NCI-H774 (cell line): ENCODE measurements at regions not wholly inside any gene's neighbourhood (a gene's known extent, or its start where the extent isn't known, plus 50 kb on each side); places are given as distances from the start of the nearest gene placed in this dataset.
A peak's percentile ranks its signal among the peaks of the same experiment; 100 is the strongest.
"Not testable (repeated sequence)": the region's sequence is repeated elsewhere in the genome, so short reads cannot be mapped to it uniquely, and the experiment has no call there.

Experiments used
- DNase-seq: peaks from one replicate; lab custom pipeline; 2025; lab: John Stamatoyannopoulos, UW

DNA sequence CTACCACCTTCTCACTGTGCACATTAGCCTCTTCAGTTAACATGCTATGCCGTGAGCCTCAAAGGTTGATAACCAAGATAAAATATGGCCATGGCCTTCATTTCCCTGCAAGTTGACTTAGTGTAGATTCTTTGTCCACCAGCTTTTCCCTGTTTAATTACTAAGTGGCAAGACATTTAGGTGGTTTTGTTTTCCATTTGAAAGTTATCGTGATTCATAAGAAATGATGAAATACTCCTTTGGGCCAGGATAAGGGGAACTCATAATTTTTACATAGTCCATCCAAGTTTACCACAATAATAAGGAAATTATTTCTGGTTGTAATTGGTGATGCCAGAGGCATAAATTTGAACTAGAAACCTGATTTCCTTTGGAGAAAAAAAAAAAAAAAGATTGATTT is 609.6 kb downstream of the TAF11L14 start:
- no peak for DNase-seq

DNA sequence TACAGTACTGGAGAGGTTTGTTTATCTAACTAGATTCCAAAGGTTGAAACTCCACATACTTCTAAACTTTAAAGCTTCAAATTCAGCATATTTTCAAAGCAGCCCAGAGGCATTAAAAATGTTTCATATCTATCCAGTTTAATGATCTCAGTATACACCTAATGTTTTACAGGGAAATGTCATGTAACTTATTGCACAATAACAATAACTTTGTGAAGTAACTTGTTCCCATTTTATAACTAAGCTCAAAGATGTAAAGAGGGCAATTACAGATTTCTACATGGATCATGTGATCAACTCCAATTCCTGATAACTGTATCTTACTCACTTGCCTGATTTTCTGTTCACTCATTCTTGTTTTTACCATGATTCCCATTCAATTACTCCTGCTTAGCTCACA is 610.0 kb downstream of the TAF11L14 start:
- no peak for DNase-seq

DNA sequence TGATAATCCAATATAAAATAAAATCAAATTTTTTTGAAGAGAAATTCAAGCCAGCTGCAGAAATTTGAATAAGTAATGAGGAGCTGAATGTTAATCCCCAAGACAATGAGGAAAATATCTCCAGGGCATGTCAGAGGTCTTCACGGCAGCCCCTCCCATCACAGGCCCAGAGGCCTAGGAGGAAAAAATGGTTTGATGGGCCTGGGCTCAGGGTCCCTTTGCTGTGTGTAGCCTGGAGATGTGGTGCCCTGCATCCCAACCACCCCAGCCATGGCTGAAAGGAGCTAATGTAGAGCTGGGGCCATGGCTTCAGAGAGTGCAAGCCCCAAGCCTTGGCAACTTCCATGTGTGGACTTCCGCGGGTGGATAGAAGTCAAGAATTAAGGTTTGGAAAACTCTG is 618.3 kb downstream of the TAF11L14 start:
- no peak for DNase-seq

DNA sequence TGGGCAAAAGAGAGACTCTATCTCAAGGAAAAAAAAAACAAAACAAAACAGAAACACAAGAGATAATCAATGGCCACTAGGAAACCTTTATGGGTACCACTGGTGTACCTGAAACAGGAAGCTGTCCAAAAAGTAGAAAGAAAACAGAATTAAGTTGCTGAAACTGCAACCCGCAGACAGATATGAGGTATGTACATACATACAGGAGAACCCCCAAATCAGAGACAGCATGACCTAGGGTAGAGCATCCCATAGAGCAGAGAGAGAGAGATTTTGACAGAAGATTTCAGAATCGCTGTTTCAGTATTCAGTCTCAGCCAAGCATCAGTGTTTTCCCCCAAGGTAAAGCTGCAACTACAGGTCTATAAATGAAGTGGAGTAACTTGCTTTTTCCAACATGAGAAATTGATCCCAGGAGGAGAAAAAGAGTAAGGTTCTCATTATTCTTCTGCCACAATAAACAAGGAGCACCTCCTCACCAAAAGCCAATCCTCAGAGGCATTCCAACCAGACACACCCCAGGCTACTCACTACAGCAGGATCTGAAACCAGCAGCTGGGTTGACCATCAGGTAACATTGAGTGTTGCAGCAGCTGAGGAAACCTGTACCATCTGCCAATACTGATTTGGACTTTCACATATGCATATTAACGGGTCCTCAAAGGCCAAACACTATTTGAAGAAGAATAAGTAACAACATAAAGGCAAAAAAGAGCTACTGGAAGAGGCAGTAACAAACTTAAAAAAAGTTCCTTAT is 630.0 kb downstream of the TAF11L14 start:
- no peak for DNase-seq

DNA sequence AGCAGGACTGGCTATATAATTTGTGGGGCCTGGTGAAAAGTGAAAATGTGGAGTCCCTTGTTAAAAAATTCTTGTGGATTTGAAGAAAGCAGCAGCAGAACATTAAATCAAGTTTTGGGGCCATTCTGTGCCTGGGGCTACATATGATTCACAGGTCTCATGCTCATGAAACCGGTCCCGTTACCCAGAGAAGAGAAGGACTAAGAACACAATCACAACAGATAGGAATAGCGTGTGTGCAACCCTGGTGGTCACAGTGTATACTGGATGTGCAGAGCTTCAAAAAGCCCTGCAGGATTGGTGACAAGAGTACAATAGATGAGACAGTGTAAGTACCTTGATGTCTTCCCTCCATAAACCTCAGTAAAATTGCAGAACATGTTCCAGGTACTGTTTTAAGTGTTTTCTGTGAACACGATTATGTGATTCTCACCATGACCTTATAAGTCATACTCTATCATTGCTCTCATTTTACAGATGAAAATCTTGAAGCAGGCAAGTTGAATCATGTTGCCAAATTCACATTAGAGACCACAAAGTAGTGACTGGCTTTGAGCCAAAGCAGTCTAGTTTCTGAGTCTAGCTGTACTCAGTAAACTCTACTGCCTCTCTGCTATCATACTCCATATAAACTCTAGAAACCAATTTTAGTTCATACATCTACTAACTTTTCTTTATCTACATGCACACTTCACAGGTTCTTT is 636.5 kb downstream of the TAF11L14 start:
- DNase-seq, result no peak

DNA sequence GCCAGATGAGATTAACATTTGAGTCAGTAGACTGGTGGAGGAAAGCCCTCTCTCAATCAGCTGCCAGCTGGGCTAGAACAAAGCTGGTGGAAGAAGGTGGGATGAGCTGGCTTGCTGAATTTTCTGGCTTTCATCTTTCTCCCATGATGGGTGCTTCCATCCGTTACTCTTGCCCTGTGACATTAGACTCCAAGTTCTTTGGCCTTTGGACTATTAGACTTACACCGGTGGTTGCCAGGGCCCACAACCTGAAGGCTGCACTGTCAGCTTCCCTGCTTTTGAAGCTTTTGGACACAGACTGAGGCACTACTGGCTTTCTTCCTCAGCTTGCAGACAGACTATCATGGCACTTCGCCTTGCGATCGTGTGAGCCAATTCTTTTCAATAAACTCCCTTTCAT is 642.7 kb downstream of the TAF11L14 start:
- DNase-seq, result no peak

DNA sequence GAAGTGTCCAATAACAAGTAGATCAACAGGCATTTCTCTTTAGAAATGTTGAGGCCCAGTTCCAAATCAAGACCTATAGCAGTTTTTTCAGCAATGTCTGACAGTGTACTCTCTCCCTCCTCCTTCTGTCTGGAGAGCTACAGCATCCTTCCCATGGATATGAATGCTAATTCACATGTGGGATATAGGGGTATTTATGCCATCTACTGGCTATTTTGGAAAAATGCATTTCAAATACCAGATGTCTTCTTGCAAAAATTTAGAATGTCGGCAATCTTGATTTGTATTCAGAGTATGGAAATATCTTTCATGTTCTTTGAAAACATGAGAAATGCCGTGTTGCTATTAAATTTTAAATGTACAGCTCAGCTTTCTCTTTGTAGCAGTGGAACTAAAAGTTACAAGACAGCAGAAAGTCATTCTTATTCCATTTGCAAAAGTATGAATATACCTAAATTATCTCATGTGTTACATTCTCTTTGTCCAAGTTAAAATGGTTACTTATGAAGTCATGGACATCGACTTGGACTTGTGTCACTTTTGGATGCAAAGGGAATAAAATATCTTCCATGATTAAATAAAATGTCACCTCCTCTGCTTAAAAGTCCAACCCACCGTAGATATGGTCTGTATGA is 647.8 kb downstream of the TAF11L14 start:
- peak; percentile 60 for DNase-seq

DNA sequence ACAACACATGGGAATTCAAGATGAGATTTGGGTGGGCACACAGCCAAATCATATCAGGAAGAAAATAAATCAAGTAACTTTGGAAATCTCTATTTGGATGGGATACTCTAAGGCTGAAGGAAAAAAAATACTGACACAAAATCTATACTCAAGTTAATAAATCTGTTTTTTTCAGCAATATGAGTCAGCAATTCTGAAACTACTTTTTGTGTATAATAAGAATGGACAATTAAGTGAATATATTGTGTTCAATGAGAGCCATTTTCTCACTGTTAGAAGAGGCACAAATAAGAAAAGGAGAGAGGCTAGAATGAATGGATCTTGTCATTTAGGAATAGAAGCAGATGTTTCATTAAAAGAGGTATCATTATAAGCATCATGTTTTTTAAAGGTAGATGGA is 651.0 kb downstream of the TAF11L14 start:
- no peak for DNase-seq

DNA sequence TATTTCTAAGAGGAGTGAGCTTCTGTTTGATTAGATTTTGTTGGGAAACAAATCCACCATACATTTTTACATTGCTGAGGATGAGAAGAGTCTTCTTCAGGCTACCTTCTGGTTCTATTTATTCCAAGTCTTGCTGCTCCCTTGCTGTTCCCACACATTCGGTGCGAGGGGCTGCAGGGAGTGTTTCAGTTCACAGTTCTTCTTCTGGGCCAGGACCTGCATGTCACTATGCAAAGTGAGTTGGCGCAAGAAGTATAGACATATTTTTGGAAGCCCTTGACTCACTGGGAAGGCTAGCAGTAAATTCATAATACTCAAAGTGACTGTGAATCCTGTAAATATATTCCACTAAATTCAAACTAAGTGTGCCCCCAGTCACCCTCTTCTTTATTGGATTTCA is 657.9 kb downstream of the TAF11L14 start:
- no peak for DNase-seq

DNA sequence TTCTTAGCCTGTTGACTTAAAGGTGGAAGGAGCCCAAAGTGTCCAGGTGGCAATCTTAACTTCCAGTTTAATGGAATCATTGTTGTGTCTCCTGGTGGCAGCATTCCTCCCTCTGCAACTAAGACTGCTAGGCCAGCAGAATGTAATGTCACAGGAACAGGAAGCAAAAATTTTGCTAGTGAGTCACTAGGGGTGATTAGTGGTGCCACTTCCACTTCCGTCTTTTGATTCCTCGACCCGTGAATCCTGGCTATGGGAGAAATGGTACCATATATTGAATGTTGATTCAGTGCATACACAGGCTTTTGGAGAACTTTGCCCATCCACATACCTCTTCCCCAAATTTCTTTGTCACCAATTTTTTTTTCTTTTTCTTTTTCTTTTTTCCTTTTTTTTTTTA is 661.4 kb downstream of the TAF11L14 start:
- DNase-seq, result not testable (repeated sequence)

DNA sequence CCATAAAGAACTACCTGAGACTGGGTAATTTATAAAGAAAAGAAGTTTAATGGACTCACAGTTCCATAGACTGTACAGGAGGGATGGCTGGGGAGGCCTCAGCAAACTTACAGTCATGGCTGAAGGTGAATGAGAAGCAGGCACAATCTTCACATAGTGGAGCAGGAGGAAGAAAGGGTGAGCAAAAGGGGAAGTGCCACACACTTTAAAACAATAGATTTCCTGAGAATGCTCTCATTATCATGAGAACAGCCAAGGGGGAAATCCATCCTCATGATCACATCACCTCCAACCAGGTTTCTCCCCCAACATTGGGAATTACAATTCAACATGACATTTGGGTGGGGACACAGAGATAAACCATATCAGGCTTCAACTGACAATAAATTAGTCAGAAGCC is 664.9 kb downstream of the TAF11L14 start:
- DNase-seq, result no peak

DNA sequence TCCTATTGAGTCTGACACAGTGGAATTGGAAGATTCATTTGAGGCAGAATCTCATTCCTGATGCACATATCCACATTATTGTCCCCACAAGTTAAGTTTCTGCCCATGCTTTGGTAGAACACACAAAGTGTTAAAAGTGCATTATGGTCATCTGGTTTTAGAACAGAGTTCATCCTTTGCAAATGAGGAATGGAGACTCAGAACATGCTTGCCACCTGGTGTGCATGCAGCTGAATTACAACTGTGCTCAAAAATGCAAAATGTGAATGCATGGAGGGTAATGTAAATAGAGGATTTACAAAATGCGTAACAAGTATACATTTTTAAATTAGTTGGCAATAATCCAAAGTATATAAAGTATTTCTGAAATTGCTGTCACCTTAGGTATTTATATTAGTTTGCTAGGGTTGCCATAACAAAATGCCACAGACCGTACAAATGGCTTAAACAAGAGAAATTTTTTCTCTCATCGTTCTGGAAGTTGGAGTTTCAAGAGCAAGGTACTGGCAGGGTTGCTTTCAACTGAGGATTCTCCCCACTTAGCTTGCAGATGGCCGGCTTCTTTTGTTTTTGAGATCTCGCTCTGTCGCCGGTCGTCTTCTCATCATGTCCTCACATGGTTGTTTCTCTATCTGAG is 671.1 kb downstream of the TAF11L14 start:
- DNase-seq, result peak; percentile 65

DNA sequence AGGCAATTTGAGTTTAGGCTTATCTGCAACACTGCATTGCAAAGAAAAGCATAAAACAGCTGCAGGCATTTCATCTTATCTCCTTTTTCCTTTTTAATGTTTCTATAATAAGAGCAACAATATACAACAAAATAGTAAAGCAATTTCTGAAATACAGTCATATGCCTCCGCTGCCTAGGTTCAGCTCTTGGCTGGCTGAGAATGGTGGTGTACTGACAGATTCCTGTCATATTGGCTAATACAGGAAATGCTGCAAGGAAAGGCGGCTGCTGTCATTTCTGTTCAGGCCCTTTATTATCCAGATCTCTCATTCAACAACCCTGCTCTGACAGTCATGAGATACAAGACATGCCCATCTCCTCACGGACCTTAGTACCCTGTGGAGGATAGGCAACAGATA is 677.0 kb downstream of the TAF11L14 start:
- no peak for DNase-seq

DNA sequence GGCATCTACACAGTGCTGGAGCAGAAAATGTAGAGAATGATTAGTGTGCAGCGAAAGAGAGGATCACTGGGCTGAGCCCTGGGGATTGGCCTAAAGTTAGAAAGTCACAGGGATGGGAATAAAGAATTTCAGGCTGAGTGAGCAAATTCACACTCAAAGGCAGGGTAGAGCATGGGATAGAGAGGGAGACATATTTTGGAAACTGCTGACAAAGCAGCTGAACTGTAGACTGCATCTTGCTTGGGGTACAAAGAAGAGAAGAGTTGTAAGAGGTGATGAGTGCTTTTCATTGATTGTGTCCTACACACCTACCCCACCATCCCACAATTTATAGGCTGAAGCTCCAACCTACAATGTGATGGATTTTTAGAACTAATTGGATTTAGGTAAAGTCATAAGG is 677.8 kb downstream of the TAF11L14 start:
- no peak for DNase-seq

DNA sequence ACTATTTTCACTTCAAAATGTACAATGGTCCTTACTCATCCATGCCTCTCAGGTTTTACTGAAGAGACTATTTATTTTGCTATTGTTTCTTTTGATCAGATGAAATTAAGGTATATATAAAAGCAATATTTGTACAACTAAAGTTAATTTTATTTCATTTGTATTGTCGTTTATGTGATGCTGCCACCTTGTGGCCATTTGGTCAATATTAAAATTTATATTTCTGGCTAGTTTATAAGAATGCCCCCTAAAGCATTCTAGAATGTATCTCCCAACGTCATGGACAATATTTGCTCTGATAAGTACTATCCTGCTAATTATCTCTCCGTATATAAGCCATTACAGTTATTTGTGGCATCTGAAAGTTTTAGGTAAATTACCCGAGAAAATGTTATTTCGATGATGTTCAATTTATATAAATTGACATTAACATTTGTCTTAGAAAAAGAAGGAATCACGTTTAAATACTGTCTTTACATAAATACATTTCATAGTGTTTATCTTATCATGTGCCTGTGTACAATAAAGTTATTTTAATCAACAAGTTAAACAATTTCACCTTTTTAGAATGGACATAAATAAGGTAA is 680.0 kb downstream of the TAF11L14 start:
- peak; percentile 11 for DNase-seq

DNA sequence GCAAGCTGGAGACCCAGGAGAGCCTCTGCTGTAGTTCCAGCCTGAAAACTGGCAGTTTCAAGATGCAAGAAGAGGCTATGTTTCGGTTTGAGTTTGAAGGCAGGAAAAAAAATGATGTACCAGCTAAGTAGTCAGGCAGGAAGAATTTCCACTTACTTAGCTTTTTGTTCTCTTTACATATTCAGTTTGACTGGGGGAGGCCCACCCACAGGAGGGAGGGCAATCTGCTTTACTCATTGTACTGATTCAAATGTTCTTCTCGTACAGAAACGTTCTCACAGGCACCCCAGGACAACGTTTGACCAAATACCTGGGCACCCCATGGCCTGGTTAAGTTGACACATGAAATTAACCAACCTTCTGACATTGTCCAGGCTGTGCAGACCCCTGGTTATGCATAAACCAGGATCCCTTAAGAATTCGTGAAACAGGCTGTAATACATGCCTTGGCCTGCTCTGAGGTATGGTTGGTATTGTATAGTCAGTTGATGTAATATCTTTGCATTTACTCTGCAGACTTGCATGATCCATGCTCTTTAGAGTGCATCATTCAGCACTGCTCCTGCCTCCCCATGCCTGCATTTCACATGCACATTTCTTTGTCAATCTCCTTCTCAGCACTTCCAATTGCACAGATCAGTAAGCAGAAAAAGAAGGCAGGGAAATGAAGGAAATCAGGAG is 687.1 kb downstream of the TAF11L14 start:
- no peak for DNase-seq

DNA sequence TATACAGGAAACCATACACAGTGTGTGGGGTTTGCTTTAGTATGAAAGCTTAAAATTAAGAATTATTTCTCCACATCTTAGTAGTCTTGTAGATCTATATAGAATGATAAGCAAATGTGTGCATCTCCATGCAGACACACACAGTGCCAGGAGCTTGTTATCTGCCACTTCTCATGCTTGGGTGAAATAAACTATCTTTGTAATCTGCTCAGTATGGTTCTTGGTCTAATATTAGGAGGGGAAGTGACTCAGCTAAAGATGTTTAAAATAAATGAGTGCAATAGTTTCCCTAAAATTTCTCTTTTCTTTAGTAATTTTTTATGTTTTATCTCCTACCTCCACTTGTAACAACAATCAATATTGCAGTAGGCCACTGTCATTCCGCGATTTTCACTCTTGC is 689.6 kb downstream of the TAF11L14 start:
- no peak for DNase-seq

DNA sequence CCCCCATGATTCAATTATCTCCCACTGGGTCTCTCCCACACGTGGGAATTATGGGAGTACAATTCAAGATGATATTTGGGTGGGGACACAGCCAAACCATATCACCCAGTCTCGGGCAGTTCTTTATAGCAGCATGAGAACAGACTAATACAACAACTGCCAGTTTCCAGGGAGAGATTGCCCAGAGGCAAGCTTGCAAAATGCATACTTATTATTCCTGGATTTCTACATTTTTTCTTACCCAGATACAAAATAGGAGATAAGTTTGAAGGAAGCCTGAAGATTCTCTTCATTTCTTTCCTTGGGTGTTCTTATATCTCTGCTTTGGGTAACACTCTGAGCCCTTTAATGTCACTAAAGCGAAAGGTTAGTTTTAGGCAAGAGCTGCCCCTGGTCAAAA is 691.2 kb downstream of the TAF11L14 start:
- DNase-seq, result no peak

DNA sequence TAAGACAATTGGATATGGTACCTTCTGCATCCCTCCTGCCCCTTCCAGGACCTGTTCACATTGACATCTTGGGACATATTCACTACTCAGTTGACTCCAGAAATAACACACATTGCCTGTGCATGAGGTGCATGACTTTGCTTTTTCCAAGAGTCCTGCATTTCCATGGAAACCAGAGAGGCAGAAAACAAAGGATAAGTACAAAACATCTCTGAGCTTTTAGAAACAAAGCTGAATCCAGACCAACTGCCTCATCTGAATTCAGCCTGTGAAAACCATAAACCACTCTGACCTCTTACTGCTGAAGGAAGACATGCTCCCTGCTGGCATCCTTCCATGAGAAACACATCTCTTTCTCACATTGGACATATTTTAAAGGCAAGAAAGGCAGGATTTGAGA is 695.1 kb downstream of the TAF11L14 start:
- DNase-seq, result no peak

DNA sequence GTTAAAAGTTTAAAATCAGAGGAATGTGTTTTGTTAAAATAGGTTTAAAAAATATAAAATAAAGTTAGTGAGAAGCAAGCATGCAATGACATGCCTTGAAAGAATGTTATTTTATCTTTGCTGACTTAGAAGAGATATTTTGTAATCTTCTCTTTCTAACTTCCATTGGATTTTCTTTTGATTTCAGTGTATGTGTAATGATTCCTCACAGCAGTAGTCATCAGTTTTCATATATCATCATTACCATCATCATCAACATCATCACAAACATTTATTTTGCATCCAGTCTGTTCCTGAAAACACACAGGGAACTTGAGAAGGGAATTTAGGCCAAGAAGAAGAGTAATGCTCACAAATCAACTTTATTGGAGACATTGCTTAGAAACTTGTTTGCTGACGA is 699.6 kb downstream of the TAF11L14 start:
- DNase-seq, result no peak

DNA sequence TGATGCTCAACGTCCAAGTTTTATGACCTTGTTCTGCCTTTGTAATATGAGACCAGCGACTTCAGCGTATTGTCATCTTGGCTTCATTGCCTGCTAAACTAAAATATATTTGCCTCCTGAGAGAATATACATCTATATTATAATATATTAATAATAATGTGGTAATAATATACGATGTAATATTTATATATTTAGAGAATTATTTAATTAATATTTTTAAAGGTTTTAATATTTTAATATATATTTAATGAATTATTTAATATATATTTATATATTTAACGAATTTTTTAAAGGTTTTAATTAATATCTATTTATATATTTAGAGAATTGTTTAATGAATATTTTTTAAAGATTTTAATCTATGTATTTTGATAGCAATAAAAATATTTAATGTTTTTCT is 700.7 kb downstream of the TAF11L14 start:
- DNase-seq, result no peak

DNA sequence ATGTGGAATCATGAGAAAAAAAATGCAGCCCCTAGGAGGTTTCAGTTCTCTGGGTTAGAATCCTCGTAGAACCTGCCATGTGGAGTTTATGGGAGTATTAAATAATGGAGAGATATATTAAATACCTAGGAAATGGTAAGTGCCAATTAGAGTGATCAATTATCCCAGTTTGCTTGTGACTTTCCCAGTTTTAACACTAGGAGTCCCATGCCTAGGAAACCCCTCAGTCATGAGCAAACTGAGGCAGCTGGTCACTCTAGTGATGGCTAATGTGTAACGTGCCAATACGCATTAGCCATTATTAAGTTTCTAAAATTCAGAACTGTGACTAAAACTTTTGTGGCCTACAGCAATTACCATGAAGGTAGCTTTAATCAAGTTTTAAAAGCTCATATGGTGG is 720.6 kb downstream of the TAF11L14 start:
- DNase-seq, result no peak
